ENCODE measurements at regions not wholly inside any gene's neighbourhood (a gene's known extent, or its start where the extent isn't known, plus 50 kb on each side); places are given as distances from the start of the nearest gene placed in this dataset.

DNA sequence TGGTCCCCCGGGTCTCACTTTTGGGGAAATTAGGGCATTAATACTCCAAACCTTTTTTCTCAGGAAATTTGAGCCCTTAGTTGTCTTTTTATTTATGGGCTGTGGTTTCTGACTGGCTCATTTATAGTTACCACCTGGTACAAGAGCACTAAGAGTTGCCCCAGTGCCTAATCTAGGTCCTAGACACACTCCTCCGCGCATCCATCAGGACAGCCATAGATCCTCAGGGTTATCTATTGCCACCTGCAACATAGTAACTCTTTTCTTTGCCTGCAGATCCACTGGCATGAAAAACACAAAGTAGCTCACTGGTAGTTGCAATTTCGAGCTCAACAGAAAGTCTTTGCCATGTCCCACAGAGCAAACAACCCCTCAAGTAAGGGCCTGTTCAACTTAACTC is 576.4 kb upstream of the ROBO2 start:
- H3K9me3 ChIP-seq (ENCODE audit: control insufficient read depth, insufficient read depth, low read depth, low read length) = no peaks in the 10 kb centered on the region
- H3K27ac ChIP-seq (ENCODE audit: low read length) = no peak overlapping the region
- TF ChIP-seq POLR2AphosphoS5 (IDR thresholded peaks at IDR 0.05; ENCODE audit: low read depth, low read length) = no peak
- TF ChIP-seq, protein P1, sequence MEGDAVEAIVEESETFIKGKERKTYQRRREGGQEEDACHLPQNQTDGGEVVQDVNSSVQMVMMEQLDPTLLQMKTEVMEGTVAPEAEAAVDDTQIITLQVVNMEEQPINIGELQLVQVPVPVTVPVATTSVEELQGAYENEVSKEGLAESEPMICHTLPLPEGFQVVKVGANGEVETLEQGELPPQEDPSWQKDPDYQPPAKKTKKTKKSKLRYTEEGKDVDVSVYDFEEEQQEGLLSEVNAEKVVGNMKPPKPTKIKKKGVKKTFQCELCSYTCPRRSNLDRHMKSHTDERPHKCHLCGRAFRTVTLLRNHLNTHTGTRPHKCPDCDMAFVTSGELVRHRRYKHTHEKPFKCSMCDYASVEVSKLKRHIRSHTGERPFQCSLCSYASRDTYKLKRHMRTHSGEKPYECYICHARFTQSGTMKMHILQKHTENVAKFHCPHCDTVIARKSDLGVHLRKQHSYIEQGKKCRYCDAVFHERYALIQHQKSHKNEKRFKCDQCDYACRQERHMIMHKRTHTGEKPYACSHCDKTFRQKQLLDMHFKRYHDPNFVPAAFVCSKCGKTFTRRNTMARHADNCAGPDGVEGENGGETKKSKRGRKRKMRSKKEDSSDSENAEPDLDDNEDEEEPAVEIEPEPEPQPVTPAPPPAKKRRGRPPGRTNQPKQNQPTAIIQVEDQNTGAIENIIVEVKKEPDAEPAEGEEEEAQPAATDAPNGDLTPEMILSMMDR (IDR thresholded peaks at IDR 0.05) = no peak
- TF ChIP-seq, protein P2, sequence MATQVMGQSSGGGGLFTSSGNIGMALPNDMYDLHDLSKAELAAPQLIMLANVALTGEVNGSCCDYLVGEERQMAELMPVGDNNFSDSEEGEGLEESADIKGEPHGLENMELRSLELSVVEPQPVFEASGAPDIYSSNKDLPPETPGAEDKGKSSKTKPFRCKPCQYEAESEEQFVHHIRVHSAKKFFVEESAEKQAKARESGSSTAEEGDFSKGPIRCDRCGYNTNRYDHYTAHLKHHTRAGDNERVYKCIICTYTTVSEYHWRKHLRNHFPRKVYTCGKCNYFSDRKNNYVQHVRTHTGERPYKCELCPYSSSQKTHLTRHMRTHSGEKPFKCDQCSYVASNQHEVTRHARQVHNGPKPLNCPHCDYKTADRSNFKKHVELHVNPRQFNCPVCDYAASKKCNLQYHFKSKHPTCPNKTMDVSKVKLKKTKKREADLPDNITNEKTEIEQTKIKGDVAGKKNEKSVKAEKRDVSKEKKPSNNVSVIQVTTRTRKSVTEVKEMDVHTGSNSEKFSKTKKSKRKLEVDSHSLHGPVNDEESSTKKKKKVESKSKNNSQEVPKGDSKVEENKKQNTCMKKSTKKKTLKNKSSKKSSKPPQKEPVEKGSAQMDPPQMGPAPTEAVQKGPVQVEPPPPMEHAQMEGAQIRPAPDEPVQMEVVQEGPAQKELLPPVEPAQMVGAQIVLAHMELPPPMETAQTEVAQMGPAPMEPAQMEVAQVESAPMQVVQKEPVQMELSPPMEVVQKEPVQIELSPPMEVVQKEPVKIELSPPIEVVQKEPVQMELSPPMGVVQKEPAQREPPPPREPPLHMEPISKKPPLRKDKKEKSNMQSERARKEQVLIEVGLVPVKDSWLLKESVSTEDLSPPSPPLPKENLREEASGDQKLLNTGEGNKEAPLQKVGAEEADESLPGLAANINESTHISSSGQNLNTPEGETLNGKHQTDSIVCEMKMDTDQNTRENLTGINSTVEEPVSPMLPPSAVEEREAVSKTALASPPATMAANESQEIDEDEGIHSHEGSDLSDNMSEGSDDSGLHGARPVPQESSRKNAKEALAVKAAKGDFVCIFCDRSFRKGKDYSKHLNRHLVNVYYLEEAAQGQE (IDR thresholded peaks at IDR 0.05; ENCODE audit: insufficient read depth in 1 of 2, low read depth in 2 of 2, low read length in 1 of 2) = no peak
- no peak for TF ChIP-seq SIN3A (IDR thresholded peaks at IDR 0.05; ENCODE audit: borderline replicate concordance, insufficient read depth, low read depth, low read length)
- no peak for TF ChIP-seq TCF7L2 (IDR thresholded peaks at IDR 0.05; ENCODE audit: low read depth, low read length)
- DNase-seq (ENCODE audit: low read depth, low spot score) (no peak), ATAC-seq (no peak)
- intact Hi-C loops (cut with micrococcal nuclease; ENCODE audit: unreplicated experiment) = no loop called here
- in situ Hi-C loops (cut with HindIII; ENCODE audit: low pct_unique_long_range_greater_than_20kb, low sequenced_read_pairs) = no loop called here
- CTCF ChIA-PET = no interaction called here
- no peaks in the 10 kb centered on the region for H3K36me3 ChIP-seq (ENCODE audit: control insufficient read depth, insufficient read depth, low read length)
- no peaks in the 10 kb centered on the region for H3K4me1 ChIP-seq (ENCODE audit: control insufficient read depth, insufficient read depth, low read length)
- no TSS peak for BruUV-seq (replicated peaks)
- POLR2A ChIA-PET = no interaction called here
- H3K27me3 ChIP-seq (ENCODE audit: control insufficient read depth, insufficient read depth, low read length) = no peaks in the 10 kb centered on the region
- H3K4me3 ChIP-seq (ENCODE audit: low read depth in 2 of 2, low read length in 2 of 2) = no peak overlapping the region

DNA sequence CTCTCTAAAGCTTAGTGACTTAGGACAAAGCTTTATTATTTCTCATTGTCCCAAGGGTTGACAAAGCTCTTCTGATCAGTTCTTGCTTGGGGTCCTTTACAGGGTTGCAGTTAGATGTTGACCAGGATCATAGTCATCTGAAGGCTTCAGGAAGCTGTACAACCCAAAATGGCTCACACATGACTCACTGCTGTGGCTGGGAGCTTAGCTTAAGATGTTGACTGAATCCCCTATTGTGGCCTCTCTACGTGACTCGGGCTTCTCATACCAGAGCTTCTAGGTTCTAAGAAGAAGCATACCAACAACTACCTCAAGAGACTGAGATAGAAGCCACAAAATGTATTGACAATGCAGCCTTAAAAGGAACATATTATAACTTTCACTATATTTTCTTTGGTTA is 569.6 kb upstream of the ROBO2 start:
- no TSS peak for BruUV-seq (replicated peaks)
- Histone ChIP-seq H3K9me3 (ENCODE audit: control insufficient read depth, insufficient read depth, low read depth, low read length) (no peaks in the 10 kb centered on the region), H3K27me3 (ENCODE audit: control insufficient read depth, insufficient read depth, low read length) (no peaks in the 10 kb centered on the region), H3K36me3 (ENCODE audit: control insufficient read depth, insufficient read depth, low read length) (no peaks in the 10 kb centered on the region), H3K27ac (ENCODE audit: low read length) (no peak overlapping the region), H3K4me1 (ENCODE audit: control insufficient read depth, insufficient read depth, low read length) (no peaks in the 10 kb centered on the region), H3K4me3 (ENCODE audit: low read depth in 2 of 2, low read length in 2 of 2) (no peak overlapping the region)
- ATAC-seq (no peak), DNase-seq (ENCODE audit: low read depth, low spot score) (no peak)
- intact Hi-C loops (cut with micrococcal nuclease; ENCODE audit: unreplicated experiment) (no loop called here), in situ Hi-C loops (cut with HindIII; ENCODE audit: low pct_unique_long_range_greater_than_20kb, low sequenced_read_pairs) (no loop called here)
- CTCF ChIA-PET = no interaction called here
- POLR2A ChIA-PET = no interaction called here
- TF ChIP-seq SIN3A (IDR thresholded peaks at IDR 0.05; ENCODE audit: borderline replicate concordance, insufficient read depth, low read depth, low read length) (no peak), POLR2AphosphoS5 (IDR thresholded peaks at IDR 0.05; ENCODE audit: low read depth, low read length) (no peak)
- TF ChIP-seq, protein P2 (IDR thresholded peaks at IDR 0.05; ENCODE audit: insufficient read depth in 1 of 2, low read depth in 2 of 2, low read length in 1 of 2) = no peak

Measured in Panc1 (cell line).